ENCODE measurements at regions not wholly inside any gene's neighbourhood (a gene's known extent, or its start where the extent isn't known, plus 50 kb on each side); places are given as distances from the start of the nearest gene placed in this dataset.

DNA sequence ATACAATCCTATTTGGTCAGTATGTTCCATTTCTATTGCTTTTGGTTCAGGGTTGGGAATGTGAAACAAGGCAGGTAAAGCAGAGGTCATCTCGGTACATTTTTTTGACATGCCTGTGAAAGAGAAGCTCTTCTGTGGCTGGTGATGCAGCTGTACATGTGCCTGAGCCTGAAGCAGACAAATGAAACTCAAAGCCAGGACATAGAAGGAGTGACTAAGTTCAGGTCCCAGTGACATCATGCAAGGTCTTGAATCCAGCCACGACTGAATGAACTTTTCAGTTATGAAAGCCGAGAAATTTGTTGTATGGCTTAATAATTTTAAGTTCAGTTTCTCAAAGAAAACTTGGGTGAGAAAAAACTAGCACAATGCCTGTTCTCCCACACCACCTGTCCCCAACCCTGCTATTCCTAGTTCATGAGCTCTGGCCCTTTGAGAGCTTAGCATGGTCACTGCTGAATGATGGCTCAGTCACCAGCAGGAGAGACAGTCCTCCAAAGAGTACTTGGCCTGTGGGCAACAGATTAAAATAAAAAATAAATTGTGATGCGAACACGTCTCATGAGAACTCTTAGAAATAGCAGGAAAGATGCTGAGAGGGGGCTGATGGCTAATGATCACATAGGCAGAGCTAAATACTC, 600.2 kb upstream of the GRM7 start:
- Mint-ChIP-seq H3K4me1 (peaks cover 17% of the 10 kb centered on the region), H3K9me3 (no peaks in the 10 kb centered on the region), H3K27ac (no peak overlapping the region), H3K27me3 (ENCODE audit: low read depth) (peaks cover 6% of the 10 kb centered on the region), H3K4me3 (no peak overlapping the region), H3K36me3 (ENCODE audit: low read depth) (no peaks in the 10 kb centered on the region)
- TF ChIP-seq CTCF (IDR thresholded peaks at IDR 0.05; ENCODE audit: unreplicated experiment in 3 of 3), result no peak

DNA sequence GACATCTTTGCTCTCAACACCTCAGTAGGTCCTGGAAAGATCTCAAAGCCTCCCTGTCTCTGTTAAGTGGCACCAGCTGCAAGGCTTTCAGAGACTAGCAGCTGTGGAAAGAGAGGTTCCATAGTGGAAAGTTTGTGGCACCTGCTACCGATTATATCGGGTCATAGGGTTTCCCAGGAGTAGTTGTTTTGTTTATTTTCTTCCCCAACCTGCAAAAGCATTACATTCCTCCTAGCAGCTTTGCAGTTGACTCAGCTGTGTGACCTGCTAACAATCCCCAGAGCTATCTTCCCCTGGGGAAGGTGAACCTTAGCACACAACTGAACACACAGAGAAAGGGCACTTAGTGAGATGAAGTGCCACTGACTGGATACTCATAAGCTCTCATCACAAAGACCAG, 598.9 kb upstream of the GRM7 start:
- no peak for TF ChIP-seq CTCF (IDR thresholded peaks at IDR 0.05; ENCODE audit: unreplicated experiment in 3 of 3)
- Mint-ChIP-seq H3K4me3 (no peak overlapping the region), H3K27ac (no peak overlapping the region), H3K9me3 (no peaks in the 10 kb centered on the region), H3K27me3 (ENCODE audit: low read depth) (peaks cover 6% of the 10 kb centered on the region), H3K4me1 (peaks cover 17% of the 10 kb centered on the region), H3K36me3 (ENCODE audit: low read depth) (no peaks in the 10 kb centered on the region)

DNA sequence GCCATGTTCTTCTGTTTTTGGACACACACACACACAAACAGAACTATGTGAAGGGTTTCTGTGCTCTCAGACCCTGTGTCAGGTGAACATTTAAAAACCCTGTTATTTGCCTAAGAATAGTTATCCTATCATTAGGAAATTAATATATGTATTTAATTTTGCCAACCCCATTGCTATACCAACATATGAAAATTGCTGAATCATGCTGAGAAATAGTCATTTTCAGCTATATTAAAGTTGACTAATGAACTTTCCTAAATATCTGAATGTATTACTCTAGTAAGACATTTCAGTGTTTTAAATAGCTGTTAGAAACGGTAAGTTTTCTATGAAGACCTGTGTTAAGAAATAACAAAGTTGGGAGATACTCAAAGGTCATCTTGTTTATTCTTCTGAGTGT, 596.9 kb upstream of the GRM7 start:
- H3K9me3 Mint-ChIP-seq, result peaks cover 2% of the 10 kb centered on the region
- no peak overlapping the region for H3K27ac Mint-ChIP-seq
- no peaks in the 10 kb centered on the region for H3K27me3 Mint-ChIP-seq (ENCODE audit: low read depth)
- no peaks in the 10 kb centered on the region for H3K36me3 Mint-ChIP-seq (ENCODE audit: low read depth)
- H3K4me3 Mint-ChIP-seq, result no peak overlapping the region
- no peak for TF ChIP-seq CTCF (IDR thresholded peaks at IDR 0.05; ENCODE audit: unreplicated experiment in 3 of 3)
- peaks cover 8% of the 10 kb centered on the region for H3K4me1 Mint-ChIP-seq

DNA sequence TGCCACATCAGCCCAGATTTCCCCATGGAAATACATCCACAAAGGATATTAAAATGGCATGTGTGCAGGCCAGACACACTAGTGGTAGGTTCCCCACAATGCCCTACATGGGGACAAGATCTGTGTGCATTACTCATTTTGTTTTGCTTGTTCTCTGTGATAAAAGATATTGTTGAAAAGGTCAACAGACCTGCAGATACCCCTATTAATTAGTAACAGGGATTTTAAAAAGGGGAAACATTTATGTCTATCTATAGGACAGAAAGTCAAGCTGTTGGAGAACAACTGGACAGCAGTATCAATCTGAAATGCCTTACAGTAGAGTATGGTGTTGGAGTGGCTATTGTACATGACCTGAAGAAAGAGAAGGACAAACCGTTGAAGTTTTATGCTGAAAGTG, 596.0 kb upstream of the GRM7 start:
- Mint-ChIP-seq H3K4me3 (no peak overlapping the region), H3K27ac (no peak overlapping the region), H3K36me3 (ENCODE audit: low read depth) (no peaks in the 10 kb centered on the region), H3K9me3 (peaks cover 8% of the 10 kb centered on the region), H3K27me3 (ENCODE audit: low read depth) (peaks cover 3% of the 10 kb centered on the region), H3K4me1 (peaks cover 6% of the 10 kb centered on the region)
- no peak for TF ChIP-seq CTCF (IDR thresholded peaks at IDR 0.05; ENCODE audit: unreplicated experiment in 3 of 3)

DNA sequence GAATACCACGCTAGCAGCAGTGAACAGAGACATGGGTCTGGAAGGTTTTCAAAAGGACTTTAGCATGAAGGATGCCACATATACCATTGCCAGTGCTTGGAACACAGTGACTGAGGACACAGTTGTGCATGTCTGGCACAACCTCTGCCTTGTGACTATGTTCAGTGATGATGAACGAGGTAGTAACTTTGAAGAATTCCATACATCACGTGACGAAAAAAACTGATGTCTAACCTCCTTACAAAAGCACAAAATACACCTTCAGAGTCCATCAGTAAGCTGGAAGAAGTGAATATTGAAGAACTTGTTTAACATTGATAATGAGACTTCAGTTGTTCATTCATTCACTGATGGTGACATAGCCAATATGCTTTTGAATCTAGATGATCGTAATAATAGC, 594.8 kb upstream of the GRM7 start:
- H3K4me3 Mint-ChIP-seq, result no peak overlapping the region
- H3K4me1 Mint-ChIP-seq, result no peaks in the 10 kb centered on the region
- TF ChIP-seq CTCF (IDR thresholded peaks at IDR 0.05; ENCODE audit: unreplicated experiment in 3 of 3), result no peak
- no peaks in the 10 kb centered on the region for H3K36me3 Mint-ChIP-seq (ENCODE audit: low read depth)
- peaks cover 15% of the 10 kb centered on the region for H3K9me3 Mint-ChIP-seq
- H3K27me3 Mint-ChIP-seq (ENCODE audit: low read depth), result peaks cover 6% of the 10 kb centered on the region
- H3K27ac Mint-ChIP-seq, result no peak overlapping the region

DNA sequence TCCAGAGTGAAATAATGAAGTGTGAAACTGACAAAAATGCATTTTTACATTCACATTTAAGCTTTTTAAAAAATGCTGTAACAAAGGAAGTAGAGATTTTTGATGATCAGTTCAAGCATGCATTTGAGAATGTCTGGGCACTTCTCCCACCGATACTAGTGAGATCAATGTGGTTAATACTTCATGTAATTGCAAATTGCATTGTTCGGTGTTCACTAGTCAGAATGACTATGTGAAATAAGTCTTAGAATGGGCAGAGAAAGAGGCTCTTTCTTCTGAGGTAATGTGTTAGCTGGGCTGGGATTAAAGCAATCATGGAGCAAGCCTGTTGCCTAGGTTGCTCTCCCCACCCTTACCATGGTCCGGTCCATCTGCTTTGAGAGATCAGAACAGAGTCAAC, 587.0 kb upstream of the GRM7 start:
- Mint-ChIP-seq H3K4me1 (no peaks in the 10 kb centered on the region), H3K27ac (no peak overlapping the region), H3K27me3 (ENCODE audit: low read depth) (peaks cover 8% of the 10 kb centered on the region), H3K9me3 (peaks cover 18% of the 10 kb centered on the region), H3K36me3 (ENCODE audit: low read depth) (no peaks in the 10 kb centered on the region), H3K4me3 (no peak overlapping the region)
- TF ChIP-seq CTCF (IDR thresholded peaks at IDR 0.05; ENCODE audit: unreplicated experiment in 3 of 3), result no peak
